ENCODE measurements at regions not wholly inside any gene's neighbourhood (a gene's known extent, or its start where the extent isn't known, plus 50 kb on each side); places are given as distances from the start of the nearest gene placed in this dataset.

GRCh38 chr1:166253076-166253779 is 86.4 kb upstream of the FAM78B start:
- dilution Hi-C loops (cut with MboI; ENCODE audit: extremely low pct_ligation_motif_present, low sequenced_read_pairs) = no loop called here

GRCh38 chr1:166258017-166258416 is 91.2 kb upstream of the FAM78B start:
- no peak for TF ChIP-seq EZH2 (IDR thresholded peaks at IDR 0.05; ENCODE audit: low read length)
- no peak for TF ChIP-seq CTCF (optimal IDR thresholded peaks at IDR 0.05 in 1 of 3, IDR thresholded peaks at IDR 0.05 in 1 of 3, conservative IDR thresholded peaks at IDR 0.05 in 1 of 3; ENCODE audit: extremely low read depth in 1 of 3, insufficient read depth in 2 of 3, low read length in 3 of 3)
- dilution Hi-C loops (cut with MboI; ENCODE audit: extremely low pct_ligation_motif_present, low sequenced_read_pairs) = no loop called here
- H3K27me3 ChIP-seq (ENCODE audit: control insufficient read depth, extremely low read depth, insufficient read depth, low read length) = no peaks in the 10 kb centered on the region
- H3K9me1 ChIP-seq (ENCODE audit: control insufficient read depth, extremely low read depth, insufficient read depth, low read length) = no peaks in the 10 kb centered on the region
- no peaks in the 10 kb centered on the region for H4K20me1 ChIP-seq (ENCODE audit: control insufficient read depth, extremely low read depth, insufficient read depth, low read length)
- no peaks in the 10 kb centered on the region for H3K79me2 ChIP-seq (ENCODE audit: control insufficient read depth, insufficient read depth, low read length)
- H3K36me3 ChIP-seq (ENCODE audit: control insufficient read depth in 2 of 2, extremely low read depth in 1 of 2, insufficient read depth in 2 of 2, low read length in 2 of 2) = no peaks in the 10 kb centered on the region
- no peaks in the 10 kb centered on the region for H3K9me3 ChIP-seq (ENCODE audit: control insufficient read depth, low read depth, low read length)
- H3K4me2 ChIP-seq (ENCODE audit: control insufficient read depth, extremely low read depth, insufficient read depth, low read depth, low read length) = no peak overlapping the region
- no peak overlapping the region for H3K27ac ChIP-seq (ENCODE audit: control insufficient read depth, insufficient read depth, low read length)
- no peak for FAIRE-seq
- H2AFZ ChIP-seq (ENCODE audit: control insufficient read depth, low read length) = no peak overlapping the region
- no peak overlapping the region for H3K9ac ChIP-seq (ENCODE audit: control insufficient read depth, extremely low read depth, insufficient read depth, low read length)
- H3K4me1 ChIP-seq (ENCODE audit: control insufficient read depth, extremely low read depth, insufficient read depth, low read length) = no peaks in the 10 kb centered on the region
- no peak for DNase-seq (ENCODE audit: low read depth, low spot score)
- H3K4me3 ChIP-seq (ENCODE audit: control insufficient read depth in 2 of 3, extremely low read depth in 1 of 3, insufficient read depth in 2 of 3, low read depth in 1 of 3, low read length in 3 of 3) = no peak overlapping the region

More at GRCh38 chr1:166253076-166253779, 86.4 kb upstream of the FAM78B start:
- H3K9me1 ChIP-seq (ENCODE audit: control insufficient read depth, extremely low read depth, insufficient read depth, low read length) = no peaks in the 10 kb centered on the region
- H3K4me2 ChIP-seq (ENCODE audit: control insufficient read depth, extremely low read depth, insufficient read depth, low read depth, low read length) = no peak overlapping the region
- H3K79me2 ChIP-seq (ENCODE audit: control insufficient read depth, insufficient read depth, low read length) = no peaks in the 10 kb centered on the region
- FAIRE-seq (no peak), DNase-seq (ENCODE audit: low read depth, low spot score) (no peak)
- no peak overlapping the region for H3K9ac ChIP-seq (ENCODE audit: control insufficient read depth, extremely low read depth, insufficient read depth, low read length)
- no peak overlapping the region for H3K27ac ChIP-seq (ENCODE audit: control insufficient read depth, insufficient read depth, low read length)
- no peaks in the 10 kb centered on the region for H3K4me1 ChIP-seq (ENCODE audit: control insufficient read depth, extremely low read depth, insufficient read depth, low read length)
- no peak overlapping the region for H3K4me3 ChIP-seq (ENCODE audit: control insufficient read depth in 2 of 3, extremely low read depth in 1 of 3, insufficient read depth in 2 of 3, low read depth in 1 of 3, low read length in 3 of 3)
- no peaks in the 10 kb centered on the region for H3K27me3 ChIP-seq (ENCODE audit: control insufficient read depth, extremely low read depth, insufficient read depth, low read length)
- no peaks in the 10 kb centered on the region for H3K36me3 ChIP-seq (ENCODE audit: control insufficient read depth in 2 of 2, extremely low read depth in 1 of 2, insufficient read depth in 2 of 2, low read length in 2 of 2)
- TF ChIP-seq EZH2 (IDR thresholded peaks at IDR 0.05; ENCODE audit: low read length) (no peak), CTCF (optimal IDR thresholded peaks at IDR 0.05 in 1 of 3, IDR thresholded peaks at IDR 0.05 in 1 of 3, conservative IDR thresholded peaks at IDR 0.05 in 1 of 3; ENCODE audit: extremely low read depth in 1 of 3, insufficient read depth in 2 of 3, low read length in 3 of 3) (no peak)
- no peak overlapping the region for H2AFZ ChIP-seq (ENCODE audit: control insufficient read depth, low read length)
- no peaks in the 10 kb centered on the region for H4K20me1 ChIP-seq (ENCODE audit: control insufficient read depth, extremely low read depth, insufficient read depth, low read length)
- H3K9me3 ChIP-seq (ENCODE audit: control insufficient read depth, low read depth, low read length) = no peaks in the 10 kb centered on the region
